ENCODE measurements at regions not wholly inside any gene's neighbourhood (a gene's known extent, or its start where the extent isn't known, plus 50 kb on each side); places are given as distances from the start of the nearest gene placed in this dataset.

- TF ChIP-seq ZBTB3 (CRISPR knock-in tag; IDR thresholded peaks at IDR 0.05; ENCODE audit: borderline replicate concordance, low read depth) = no peak
- TF ChIP-seq RARA (CRISPR knock-in tag; IDR thresholded peaks at IDR 0.05) = peak; percentile 86
- no peak for TF ChIP-seq PCBP1 (IDR thresholded peaks at IDR 0.05; ENCODE audit: borderline replicate concordance, low read depth, low read length)
- TF ChIP-seq KAT2B (IDR thresholded peaks at IDR 0.05; ENCODE audit: borderline replicate concordance, low read depth, low read length) = no peak
- TF ChIP-seq TP53 (CRISPR knock-in tag; conservative IDR thresholded peaks at IDR 0.05) = no peak; the same call in 1 of the 2 replicates
- TF ChIP-seq ZNF773 (CRISPR knock-in tag; IDR thresholded peaks at IDR 0.05; ENCODE audit: borderline replicate concordance) = no peak
- no peak for TF ChIP-seq CERS6 (CRISPR knock-in tag; IDR thresholded peaks at IDR 0.05)
- TF ChIP-seq ZHX1 (CRISPR knock-in tag; IDR thresholded peaks at IDR 0.05; ENCODE audit: low read depth) = no peak
- TF ChIP-seq HMGXB4 (CRISPR knock-in tag; IDR thresholded peaks at IDR 0.05; ENCODE audit: borderline replicate concordance in 1 of 2, low read depth in 1 of 2) = no peak
- no peak for TF ChIP-seq TAF1 (CRISPR knock-in tag; IDR thresholded peaks at IDR 0.05)
- no peak; the same call in 1 of the 2 replicates for TF ChIP-seq ZNF34 (CRISPR knock-in tag; IDR thresholded peaks at IDR 0.05; ENCODE audit: borderline replicate concordance)
- TF ChIP-seq SIN3B (IDR thresholded peaks at IDR 0.05; ENCODE audit: low read length) = no peak
- no peak for TF ChIP-seq GABPB1 (CRISPR knock-in tag; IDR thresholded peaks at IDR 0.05)
- no peak for TF ChIP-seq ZXDC (CRISPR knock-in tag; IDR thresholded peaks at IDR 0.05)
- TF ChIP-seq ZNF724P (CRISPR knock-in tag; IDR thresholded peaks at IDR 0.05; ENCODE audit: borderline replicate concordance) = no peak
- TF ChIP-seq ARHGAP35 (CRISPR knock-in tag; IDR thresholded peaks at IDR 0.05; ENCODE audit: borderline replicate concordance) = 0 out of 2 replicates have a peak, but pooled peaks have one; percentile 35
- TF ChIP-seq FOXP1 (IDR thresholded peaks at IDR 0.05) = peak; percentile 60; the same call in 1 of the 2 replicates
- TF ChIP-seq FOXP1 (CRISPR knock-in tag; IDR thresholded peaks at IDR 0.05) = peak; percentile 86
- peak; percentile 22; the same call in 1 of the 2 replicates for TF ChIP-seq KMT2A (CRISPR knock-in tag; IDR thresholded peaks at IDR 0.05)
- no peak for TF ChIP-seq MTERF4 (CRISPR knock-in tag; IDR thresholded peaks at IDR 0.05)
- TF ChIP-seq ZNF616 (CRISPR knock-in tag; IDR thresholded peaks at IDR 0.05; ENCODE audit: low read depth) = no peak
- TF ChIP-seq MZF1 (CRISPR knock-in tag; IDR thresholded peaks at IDR 0.05; ENCODE audit: borderline replicate concordance) = no peak
Measured at GRCh38 chr12:75900781-75901254, 130.8 kb downstream of the PHLDA1 start (continued).
